Lung microvascular endothelial cell (primary cell): ENCODE measurements at regions not wholly inside any gene's neighbourhood (a gene's known extent, or its start where the extent isn't known, plus 50 kb on each side); places are given as distances from the start of the nearest gene placed in this dataset.

Experiments
- DNase-seq, 2 donors: peaks; one replicate each; pipeline versions ENCODE4 v3.0.0 to v3.0.0-alpha.2; 2010; ENCODE audit warnings: low read depth in 2 of 2

- DNase-seq = no peak
These were observed 58.3 kb upstream of the MAGEB2 start for GRCh38 chrX:30156880-30157560.

- DNase-seq = no peak
These were observed 54.3 kb upstream of the MAGEB2 start for GRCh38 chrX:30161043-30161442.
